Suprapubic skin (tissue), 3 donors: ENCODE measurements at regions not wholly inside any gene's neighbourhood (a gene's known extent, or its start where the extent isn't known, plus 50 kb on each side); places are given as distances from the start of the nearest gene placed in this dataset.

Experiments used
- CTCF ChIP-seq, 2 donors: fragments of 200-600 bp in 1 of 2; fragments of 450-650 bp in 1 of 2; sonication (generic) in 1 of 2; IDR thresholded peaks; one replicate each; pipeline ENCODE4 v1.5.1; 2016 to 2019; ENCODE audit warnings: antibody characterized with exemption in 2 of 2, mild to moderate bottlenecking in 1 of 2, moderate library complexity in 1 of 2
- POLR2AphosphoS5 ChIP-seq, 3 donors: sonication (generic); formaldehyde crosslinking; IDR thresholded peaks; one replicate each; pipeline ENCODE4 v1.6.1; 2017; ENCODE audit warnings: antibody characterized with exemption in 3 of 3

GRCh38 chr3:124201786-124202185 is 209.9 kb upstream of the ROPN1 start:
- TF ChIP-seq CTCF (IDR thresholded peaks at IDR 0.05) = no peak
- no peak for TF ChIP-seq POLR2AphosphoS5 (IDR thresholded peaks at IDR 0.05)
